Activated CD4-positive, alpha-beta T cell treated with anti-CD3 and anti-CD28 coated beads, Interleukin-2, amount 50 U/mL, for 24 hours (primary cell): ENCODE measurements at regions not wholly inside any gene's neighbourhood (a gene's known extent, or its start where the extent isn't known, plus 50 kb on each side); places are given as distances from the start of the nearest gene placed in this dataset.
A peak's percentile ranks its signal among the peaks of the same experiment; 100 is the strongest.
"Not testable (repeated sequence)": the region's sequence is repeated elsewhere in the genome, so short reads cannot be mapped to it uniquely, and the experiment has no call there.

Experiments used
- DNase-seq, 2 donors: peaks; one replicate each; pipeline ENCODE4 v3.0.0-alpha.2; 2020; ENCODE audit warnings: low read depth in 1 of 2, low spot score in 1 of 2

DNA sequence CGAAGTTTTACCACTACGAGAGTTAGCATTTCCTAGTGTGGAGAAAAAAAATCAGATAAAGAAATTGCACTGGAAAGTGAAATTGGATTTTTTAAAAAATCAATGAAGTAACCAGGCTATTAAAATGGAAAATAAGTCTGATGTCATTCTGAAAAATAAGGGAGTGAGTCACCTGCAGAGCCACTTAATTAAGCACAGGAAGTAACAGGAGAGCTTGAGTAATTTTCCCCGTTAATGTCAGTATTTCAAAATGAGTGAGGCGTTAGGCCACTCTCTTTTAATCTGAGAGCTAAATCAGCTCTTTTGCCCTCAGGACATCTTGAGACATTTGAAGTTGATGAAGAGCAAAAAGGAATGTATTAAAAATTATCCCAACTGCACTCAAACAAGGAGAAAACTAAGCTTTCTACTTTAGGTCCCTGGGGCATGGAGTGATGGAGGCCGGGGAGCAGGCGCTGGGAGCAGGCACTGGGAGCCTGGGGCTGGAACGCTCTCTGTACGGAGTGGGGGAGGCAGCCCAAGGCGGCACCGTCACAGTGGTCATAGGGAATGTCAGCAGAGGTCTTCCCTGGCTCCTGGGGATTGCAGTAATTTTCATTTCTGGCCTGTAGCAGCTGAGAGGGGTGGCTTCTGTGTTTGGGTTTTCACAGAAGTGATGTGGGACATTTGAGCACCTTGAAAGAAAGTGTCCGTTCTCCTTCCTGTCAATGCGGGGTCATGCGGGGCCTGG lies 194.6 kb downstream of the BCL2L11 start:
- DNase-seq = not testable (repeated sequence)

DNA sequence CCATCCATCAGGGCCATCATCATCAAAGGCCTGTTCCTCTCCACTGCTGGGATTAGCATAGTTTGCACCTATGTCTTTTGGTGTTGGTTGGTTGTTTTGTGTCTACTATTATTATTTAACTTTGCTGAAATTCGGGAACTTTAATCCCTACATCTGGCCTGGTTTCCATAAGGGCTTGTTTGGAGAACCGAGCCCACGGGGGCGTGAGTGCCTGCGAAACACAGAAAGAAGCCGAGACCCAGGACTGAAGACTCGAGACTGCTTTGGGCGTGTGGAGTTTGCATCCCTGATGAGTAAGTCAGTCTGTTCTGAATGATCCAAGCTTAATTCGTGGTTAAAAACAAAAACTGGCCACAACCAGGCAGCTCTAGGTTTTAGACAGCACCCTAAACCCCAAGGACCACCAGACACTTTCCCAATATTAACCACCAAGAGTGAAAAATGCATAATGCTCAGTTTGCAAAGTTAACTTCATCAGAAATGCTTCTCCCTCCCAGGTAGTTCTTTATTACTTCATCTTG lies 195.6 kb downstream of the BCL2L11 start:
- DNase-seq = not testable (repeated sequence)

DNA sequence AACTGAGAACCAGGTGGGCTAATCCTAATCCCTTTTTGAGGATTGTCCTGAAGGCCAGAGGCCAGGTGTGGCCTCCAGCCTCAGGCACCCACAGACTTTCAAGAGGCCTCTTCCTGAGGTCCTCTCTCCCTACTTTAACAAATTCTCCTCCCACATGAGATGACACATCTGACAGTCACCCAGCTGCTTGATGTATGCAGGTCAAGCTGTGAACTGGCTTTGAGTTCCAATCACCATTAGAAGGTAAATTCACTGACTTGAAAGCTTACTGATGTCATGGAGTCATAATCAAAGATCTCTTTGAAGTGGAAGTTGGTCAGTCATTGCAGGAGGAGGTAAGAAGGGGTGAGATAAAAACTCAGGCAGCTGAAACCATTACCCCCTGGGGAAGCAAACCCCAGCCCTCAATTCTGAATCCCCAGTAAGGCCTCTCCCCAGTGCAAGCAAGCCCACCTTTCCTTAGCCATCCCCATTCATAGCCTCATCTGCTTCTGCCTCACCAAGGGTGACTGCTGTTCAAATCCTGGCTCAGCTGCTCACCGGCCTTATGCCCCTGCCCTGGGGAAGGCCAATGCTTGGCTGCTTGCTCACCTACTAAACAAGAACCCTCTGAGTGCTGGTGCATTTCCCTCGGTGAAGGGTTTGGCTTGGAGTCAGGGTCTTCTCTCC lies 196.3 kb downstream of the BCL2L11 start:
- not testable (repeated sequence) for DNase-seq

DNA sequence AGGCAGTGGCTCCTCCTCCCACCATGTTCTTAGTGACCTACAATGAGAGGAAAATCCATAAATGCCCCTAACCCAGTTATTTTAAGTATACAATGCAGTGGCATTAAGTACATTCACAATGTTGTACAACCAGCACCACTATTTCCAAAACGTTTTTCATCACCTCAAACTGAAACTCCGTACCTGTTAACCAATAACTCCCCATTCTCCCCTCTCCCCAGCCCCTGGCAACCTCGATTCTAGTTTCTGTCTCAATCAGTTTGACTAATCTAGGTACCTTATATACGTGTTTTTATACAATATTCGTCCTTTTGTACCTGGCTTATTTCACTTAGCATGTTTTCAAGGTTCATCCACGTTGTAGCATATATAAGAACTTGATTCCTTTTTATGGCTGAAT lies 198.8 kb downstream of the BCL2L11 start:
- DNase-seq = peak in 1 of 2 donors; percentile 27

DNA sequence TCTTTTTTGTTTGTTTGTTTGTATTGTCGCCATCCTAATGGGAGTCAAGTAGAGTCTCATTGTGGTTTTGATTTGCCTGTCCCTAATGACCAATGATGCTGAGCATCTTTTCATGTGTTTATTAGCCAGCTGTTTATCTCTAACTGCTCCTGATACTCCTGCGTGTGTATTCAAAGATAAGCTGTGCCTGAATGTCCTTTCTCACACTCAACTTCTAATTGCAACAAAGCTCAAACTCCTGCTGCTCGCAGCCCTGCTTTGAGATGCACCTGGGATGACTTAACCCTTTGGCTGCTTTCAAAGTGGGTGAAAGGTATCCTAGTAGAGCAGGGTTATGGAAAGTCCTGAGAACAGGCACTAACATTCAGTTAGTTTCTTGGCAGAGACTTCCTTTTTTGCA lies 199.6 kb downstream of the BCL2L11 start:
- DNase-seq = not testable (repeated sequence)

DNA sequence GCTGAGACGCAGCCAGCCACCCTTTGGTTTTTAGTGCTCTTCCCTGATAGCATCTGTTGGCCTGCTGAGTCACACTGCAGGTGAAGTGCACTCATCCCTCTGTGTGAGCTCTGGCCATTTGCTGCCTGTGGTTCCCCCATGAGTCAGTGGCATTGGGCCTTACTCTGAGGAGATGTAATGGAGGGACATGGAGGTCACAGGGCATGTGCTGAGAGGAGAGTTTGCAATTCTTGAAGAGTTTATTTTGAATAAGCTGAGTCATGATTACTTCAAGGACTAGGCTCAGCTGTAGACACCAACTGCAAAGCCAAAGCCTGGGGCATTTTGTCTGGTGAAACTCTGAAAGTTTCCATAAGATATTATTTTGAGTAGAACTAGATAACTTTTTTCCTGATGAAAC lies 200.3 kb downstream of the BCL2L11 start:
- DNase-seq = not testable (repeated sequence)

DNA sequence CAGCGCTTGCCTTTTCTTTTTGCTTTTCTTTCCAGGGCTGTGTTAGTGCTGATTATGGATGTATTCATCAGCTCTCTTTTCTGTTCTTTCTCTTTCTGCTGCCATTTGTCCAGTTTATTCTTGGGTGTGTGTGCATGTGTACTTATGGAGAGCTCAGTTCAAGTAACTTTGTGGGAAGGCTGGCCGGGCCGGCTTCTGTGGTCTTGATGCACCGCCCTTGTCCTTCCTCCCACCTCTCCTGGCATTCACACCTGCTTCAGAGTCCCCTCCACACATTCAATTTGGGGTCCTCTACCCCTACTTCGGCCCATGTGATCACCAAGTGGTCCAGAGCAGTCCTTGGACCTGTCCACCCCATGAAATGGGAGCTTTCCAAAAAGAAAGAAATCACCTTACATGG lies 202.7 kb downstream of the BCL2L11 start:
- not testable (repeated sequence) for DNase-seq

DNA sequence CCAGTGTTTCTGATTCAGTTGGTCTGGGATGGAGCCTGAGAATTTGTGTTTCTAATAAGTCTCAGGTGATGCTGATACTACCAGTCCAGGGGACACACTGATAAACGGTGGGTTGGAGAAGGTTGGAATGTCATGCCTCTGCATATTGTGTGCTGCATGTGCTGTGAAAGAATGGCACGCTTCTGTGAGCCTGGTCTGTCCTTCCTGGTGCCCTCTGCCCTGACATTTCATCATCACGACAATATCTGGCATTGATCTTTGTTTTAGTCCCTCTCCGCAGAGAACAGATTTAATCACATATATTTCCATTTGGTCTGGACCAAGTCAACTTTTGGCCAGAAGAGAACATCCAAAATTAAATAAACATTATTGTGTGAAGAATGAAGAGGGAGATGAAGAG lies 207.0 kb downstream of the BCL2L11 start:
- DNase-seq = not testable (repeated sequence)

DNA sequence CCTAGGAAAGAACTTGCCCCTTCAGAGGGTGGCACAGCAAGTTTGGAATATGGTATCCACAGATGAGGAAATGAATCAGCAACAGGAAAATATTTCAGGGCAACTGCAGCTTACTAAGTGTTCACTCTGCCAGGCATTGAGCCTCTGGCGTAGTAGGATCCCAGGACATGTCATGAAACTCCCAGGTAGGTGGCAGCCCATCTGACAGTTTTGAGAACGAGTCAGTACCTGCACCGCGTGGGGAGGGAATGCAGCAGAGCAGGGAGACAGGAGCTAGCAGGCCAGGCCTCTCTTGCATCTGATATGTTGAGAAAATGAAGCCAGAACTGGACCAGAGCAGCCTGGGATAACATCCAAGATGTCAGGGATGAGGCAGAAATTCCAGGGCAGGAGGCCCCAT lies 208.6 kb downstream of the BCL2L11 start:
- DNase-seq = not testable (repeated sequence)

DNA sequence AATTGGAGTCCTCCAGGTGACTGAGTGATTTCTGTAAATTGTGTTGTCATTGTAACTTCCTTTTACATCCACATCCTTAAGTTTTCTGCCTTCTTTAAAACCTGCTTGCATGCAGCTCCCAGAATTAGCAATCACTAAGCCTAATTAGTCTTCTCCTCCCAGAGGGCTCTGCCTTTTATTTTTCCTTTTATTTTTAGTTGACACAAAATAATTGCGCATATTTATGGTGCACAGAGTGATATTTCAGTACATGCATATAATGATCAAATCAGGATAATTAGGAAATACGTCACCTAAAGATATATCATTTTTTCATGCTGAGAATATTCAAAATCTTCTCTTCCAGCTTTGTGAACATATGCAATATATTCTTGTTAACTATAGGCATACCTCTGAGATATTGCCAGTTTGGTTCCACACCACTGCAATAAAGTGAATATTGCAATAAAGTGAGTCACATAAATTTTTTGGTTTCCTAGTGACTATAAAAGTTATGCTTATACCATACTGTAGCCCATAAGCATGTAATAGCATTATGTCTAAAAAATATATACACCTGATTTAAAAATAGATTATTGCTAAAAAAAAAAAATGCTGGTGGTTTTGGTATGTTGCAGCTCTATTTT lies 210.5 kb downstream of the BCL2L11 start:
- not testable (repeated sequence) for DNase-seq

DNA sequence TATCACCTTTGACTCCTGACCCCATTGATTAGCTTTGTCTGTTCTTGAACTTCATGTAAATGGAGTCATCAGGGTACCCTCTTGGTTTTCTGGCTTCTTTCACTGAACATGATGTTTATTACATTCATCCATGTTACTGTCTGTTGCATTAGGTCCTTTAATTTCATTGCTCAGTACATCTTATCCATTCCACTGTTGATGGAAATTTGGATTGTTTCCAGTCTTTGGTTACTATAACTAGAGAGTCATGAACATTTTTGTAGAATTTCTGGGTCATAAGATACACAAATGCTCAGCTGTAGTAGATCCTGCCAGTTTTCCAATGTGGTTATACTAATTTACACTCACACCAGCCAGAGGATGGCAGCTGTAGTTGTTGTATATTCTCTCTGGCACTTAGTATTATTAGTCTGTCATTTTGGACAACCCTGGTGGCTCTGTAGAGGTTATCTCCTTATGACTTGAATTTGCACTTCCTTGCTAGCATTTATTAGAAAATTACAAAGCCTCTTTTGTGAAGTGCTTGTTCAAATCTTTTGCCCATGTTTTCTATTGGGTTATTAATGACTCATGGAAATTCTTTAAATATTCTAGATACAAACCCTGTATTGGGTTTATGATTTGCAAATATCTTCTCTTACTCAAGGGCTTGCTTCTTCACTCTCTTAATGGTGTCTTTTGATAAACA lies 214.7 kb downstream of the BCL2L11 start:
- not testable (repeated sequence) for DNase-seq

DNA sequence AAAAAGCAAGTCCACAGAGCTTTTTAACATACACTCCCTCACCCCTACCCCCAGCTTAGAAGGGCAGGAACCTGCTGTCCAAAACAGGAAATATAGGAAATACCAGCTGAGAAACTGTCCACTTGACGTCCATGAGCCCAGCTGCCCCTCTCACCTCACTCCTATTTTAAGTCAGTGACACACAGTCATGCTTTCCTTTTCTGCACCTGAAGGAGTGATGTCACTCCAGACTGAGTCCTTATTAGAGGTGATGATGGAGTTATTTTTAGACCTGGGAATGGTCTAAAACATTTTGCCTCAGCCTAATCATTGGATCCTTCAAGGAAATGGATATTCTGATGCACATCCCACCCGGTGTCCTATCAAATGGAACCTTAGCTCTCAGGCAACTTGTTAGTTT lies 217.8 kb downstream of the BCL2L11 start:
- DNase-seq = not testable (repeated sequence)

DNA sequence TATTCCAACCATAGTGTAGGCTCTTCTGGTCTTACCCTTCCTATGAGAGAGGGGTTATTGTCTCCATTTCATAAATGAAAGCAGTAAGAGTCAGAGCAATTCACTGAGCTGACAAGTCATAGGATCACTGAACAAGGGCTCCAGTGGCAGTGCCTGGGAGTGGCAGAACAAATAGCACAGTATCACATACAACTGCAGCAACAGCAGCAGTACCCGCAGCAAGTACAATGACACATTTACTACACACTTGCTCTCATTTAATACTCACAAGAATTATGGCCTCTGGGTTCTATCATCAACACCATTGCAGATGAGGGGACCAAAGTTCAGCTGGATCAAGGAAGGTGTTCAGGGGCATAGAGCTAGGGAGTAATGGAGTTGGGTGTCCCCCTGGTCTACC lies 218.8 kb downstream of the BCL2L11 start:
- not testable (repeated sequence) for DNase-seq

DNA sequence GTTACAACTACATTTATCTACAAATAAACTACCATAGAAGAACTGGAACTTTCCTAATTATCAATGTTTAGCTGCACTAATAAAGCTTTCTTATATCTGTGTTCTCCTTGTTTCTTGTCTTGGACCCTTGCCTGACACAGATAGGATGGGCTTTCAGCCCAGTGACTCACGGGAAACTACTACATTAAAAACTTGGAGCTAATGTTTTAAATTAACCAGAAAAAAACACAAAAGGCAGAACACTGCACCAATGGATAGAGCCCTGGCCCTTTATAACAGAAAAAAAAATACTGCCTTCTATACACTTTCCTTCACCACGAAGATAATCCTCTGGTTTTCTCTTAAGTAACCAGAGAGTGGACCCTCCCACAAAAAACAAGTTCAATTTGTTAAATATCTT lies 223.9 kb downstream of the BCL2L11 start:
- not testable (repeated sequence) for DNase-seq

DNA sequence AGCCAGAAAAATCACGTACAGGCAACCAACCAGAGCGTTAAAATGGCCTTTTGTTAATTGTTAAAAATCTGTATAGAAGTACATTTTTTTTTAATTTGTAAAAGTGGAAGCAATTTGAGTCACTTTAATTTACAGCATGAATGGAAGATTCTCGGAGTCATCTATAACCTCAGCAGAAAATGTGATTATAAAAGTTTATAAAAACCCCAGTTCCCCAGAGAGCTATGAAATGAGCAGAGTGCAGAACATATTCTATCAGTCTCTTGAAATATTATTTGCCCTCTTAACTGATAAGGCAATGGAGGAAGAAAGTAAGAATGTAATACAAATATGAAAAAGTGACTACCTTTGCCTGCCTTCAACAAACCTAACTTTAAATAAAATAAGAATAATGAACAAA lies 224.7 kb downstream of the BCL2L11 start:
- DNase-seq = not testable (repeated sequence)

DNA sequence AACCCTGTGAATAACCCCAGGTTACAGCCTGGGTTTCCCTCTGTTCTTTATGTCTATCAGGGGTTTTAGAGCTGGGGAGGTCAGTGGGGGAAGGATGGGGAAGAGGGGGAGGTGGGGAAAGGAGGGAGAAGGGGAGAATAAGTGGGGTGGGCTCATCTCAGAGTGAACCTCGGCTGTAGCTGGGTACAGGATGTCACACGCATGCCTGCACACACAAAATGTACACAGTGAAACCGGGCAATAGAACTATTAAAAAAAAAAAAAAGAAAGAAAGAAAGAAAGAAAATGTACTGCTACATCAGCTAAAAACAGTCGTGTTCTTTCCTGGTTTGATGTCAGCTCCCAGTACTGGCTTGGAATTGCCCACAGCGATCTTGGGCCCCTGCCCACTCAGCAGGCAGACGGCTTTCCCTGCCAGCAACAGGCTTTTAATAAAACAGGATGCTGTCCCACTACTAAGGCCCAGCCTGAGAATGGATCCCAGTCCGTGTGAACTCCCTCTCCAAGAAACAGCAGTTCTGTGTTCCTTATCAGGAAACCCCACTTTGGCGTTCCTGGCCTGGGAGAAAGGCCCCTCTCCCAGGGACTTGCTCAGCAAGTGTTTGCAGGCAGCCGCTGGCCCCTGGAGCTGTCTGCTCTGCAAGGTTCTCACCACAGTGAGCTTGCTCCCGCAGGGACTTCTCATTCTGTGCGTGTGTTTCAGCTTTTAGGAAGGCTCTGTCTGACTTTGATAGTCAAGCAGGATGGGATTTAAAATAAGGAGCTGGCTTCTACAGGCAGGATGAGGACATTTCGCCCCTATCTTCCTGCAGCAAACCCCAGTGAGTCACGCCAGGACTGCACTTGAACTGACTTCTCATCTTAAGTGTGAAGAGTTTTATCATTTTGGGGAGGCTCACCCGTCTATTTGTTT lies 225.6 kb downstream of the BCL2L11 start:
- not testable (repeated sequence) for DNase-seq

DNA sequence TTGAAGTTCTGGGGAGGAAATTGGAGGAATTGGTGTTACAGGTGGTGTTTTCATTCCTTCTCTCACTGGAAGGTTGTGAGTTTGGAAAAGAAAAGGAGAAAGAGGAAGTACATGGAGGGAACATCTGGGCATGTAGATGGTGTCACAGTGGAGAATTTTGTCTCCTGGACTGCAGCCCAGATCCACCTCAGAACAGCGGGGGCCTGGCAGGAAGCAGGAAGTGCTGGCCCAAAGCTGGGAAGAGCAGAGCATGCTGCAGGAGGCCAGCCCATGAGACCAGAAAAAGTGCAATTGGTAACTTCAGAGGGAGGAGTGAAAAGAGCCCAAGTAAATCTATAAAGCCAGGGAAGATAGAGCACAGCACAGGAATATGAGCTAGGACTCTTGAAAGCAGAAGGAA lies 227.0 kb downstream of the BCL2L11 start:
- DNase-seq = not testable (repeated sequence)

DNA sequence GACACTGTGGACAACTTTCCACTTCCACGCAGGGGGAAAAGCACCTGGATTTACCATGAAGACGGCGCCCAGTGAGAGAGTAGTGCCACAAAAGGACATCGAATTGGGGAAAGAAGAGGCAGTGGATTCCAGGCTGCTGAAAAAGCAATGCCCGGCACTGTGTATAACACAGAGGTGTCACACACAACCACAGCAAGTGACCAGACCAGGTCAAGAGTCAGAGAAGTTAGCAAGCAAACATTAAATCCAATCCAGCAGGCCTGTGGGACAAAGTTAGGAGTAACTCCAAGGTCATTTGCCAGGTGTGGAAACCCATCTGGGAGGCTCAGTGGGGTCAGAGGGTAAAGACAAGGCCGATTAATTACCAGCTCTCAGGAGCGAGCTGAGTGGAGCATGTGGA lies 227.6 kb downstream of the BCL2L11 start:
- DNase-seq = not testable (repeated sequence)

DNA sequence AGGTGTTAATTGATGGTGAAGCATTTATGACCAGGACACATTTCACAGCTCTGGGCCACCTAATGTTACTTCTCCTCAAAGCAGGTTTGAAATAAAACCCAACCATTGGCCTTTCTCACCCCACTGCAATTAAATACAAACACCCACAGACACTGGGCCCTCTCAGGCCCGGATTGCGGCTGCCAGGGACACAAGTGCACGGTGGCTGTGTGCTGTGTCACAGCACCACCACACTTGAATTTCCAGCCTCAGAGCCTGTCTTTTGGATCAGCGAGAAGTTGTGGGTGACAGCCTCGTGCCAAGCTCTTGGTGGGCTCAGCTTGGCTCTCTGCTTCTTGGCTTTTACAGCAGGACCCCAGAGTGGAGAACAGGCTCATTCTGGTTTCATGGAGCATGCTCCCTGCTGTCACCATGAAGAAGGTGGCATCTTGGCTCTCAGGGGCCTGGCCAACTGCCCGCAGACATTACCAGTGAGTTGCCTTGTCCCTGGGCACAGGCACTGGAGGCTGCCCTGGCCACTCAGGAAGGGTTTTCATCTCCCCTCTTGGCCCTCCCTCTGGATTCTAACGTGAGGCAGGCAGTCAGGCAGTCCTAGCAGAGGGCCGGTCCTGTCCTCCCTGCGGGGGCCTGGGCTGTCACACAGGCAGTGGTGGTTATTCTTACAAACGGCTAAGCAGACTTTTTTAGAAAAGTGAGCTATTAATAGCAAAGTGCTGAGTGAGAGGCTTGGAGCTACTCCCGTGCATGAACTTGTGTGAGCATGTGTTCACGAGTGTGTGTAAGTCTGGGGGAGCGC lies 234.5 kb downstream of the BCL2L11 start:
- not testable (repeated sequence) for DNase-seq
